HepG2 (cell line): ENCODE measurements at regions not wholly inside any gene's neighbourhood (a gene's known extent, or its start where the extent isn't known, plus 50 kb on each side); places are given as distances from the start of the nearest gene placed in this dataset.

Source experiments
- ATAC-seq: fragments of 200-7000 bp; cut with Tn5 transposase; 3 replicates; pipeline ENCODE4 v1.9.1; 2020; ENCODE audit warnings: mild to moderate bottlenecking, moderate library complexity
- BruUV-seq: library from RNA; stranded (reverse); fragments of 400-500 nt; replicated peaks from 2 replicates; lab custom pipeline; 2021; lab: Mats Ljungman, UMichigan
- CTCF ChIA-PET: fragments of 300-600 bp; formaldehyde crosslinking; extraction: SDS; loops from one replicate; lab custom pipeline; 2021; ENCODE audit warnings: low total read pairs, inconsistent platforms, low intra/inter-chr PET ratio; lab: Yijun Ruan, JAX
- POLR2A ChIA-PET: fragments of 350-600 bp; sonication (Branson Sonifier 250); formaldehyde crosslinking; loops from one replicate; lab custom pipeline; 2020; ENCODE audit warnings: antibody characterized with exemption, inconsistent platforms; lab: Yijun Ruan, JAX
- DNase-seq: peaks from one replicate; pipeline ENCODE4 v3.0.0-alpha.2; 2015; ENCODE audit warnings: low spot score
- FAIRE-seq: peaks from 3 replicates; lab custom pipeline; 2011; peaks lifted over from hg19 to GRCh38; lab: Jason Lieb, UNC
- H2AFZ ChIP-seq: one replicate; pipeline ENCODE4 v1.6.1; 2011; ENCODE audit warnings: low read length, inconsistent platforms
- H3K27ac ChIP-seq: fragments of 300-600 bp; 3 replicates; pipeline ENCODE4 v1.8.0; 2011; ENCODE audit warnings: mixed run types, mild to moderate bottlenecking, mixed read lengths, low read length, inconsistent platforms; ENCODE audit not compliant: insufficient read depth; ENCODE audit errors: extremely low read length
- H3K27me3 ChIP-seq, 2 experiments: fragments of 200-600 bp in 1 of 2; 2 replicates in 1 of 2; 3 replicates in 1 of 2; pipeline versions ENCODE4 v1.6.0 to v1.8.0; 2011; ENCODE audit warnings: low read length in 2 of 2, mild to moderate bottlenecking in 2 of 2, moderate library complexity in 2 of 2, inconsistent platforms in 1 of 2; ENCODE audit not compliant: insufficient read depth in 2 of 2, control insufficient read depth in 1 of 2
- H3K36me3 ChIP-seq, 2 experiments: fragments of 200-600 bp in 1 of 2; replicated peaks in 1 of 2; 2 replicates in 1 of 2; 3 replicates in 1 of 2; pipeline versions ENCODE4 v1.5.1 to v1.8.0; 2011; ENCODE audit warnings: low read length in 2 of 2, inconsistent platforms in 1 of 2; ENCODE audit not compliant: insufficient read depth in 2 of 2, control insufficient read depth in 1 of 2
- H3K4me1 ChIP-seq: 2 replicates; pipeline ENCODE4 v1.5.1; 2012; ENCODE audit warnings: low read length, inconsistent platforms; ENCODE audit not compliant: insufficient read depth
- H3K4me2 ChIP-seq: 2 replicates; pipeline ENCODE4 v1.6.0; 2011; ENCODE audit warnings: low read depth, low read length, inconsistent platforms
- H3K4me3 ChIP-seq, 3 experiments: fragments of 200-600 bp in 1 of 3; sonication (generic), shearing (Covaris generic) in 1 of 3; replicated peaks in 1 of 3; 2 replicates each; pipeline ENCODE4 v1.5.1; 2011 to 2016; ENCODE audit warnings: low read length in 3 of 3, inconsistent platforms in 2 of 3, low read depth in 2 of 3, mild to moderate bottlenecking in 2 of 3, control low read depth in 1 of 3, mixed read lengths in 1 of 3; ENCODE audit not compliant: insufficient read depth in 1 of 3
- H3K79me2 ChIP-seq: one replicate; pipeline ENCODE4 v1.6.1; 2011; ENCODE audit warnings: low read length, inconsistent platforms; ENCODE audit not compliant: insufficient read depth
- H3K9ac ChIP-seq: 2 replicates; pipeline ENCODE4 v1.6.0; 2011; ENCODE audit warnings: mild to moderate bottlenecking, low read depth, low read length, inconsistent platforms; ENCODE audit not compliant: insufficient read depth
- H3K9me3 ChIP-seq: 2 replicates; pipeline ENCODE4 v1.5.1; 2012; ENCODE audit warnings: mild to moderate bottlenecking, low read length
- H4K20me1 ChIP-seq: 2 replicates; pipeline ENCODE4 v1.6.0; 2011; ENCODE audit warnings: inconsistent platforms, mild to moderate bottlenecking, low read length, moderate library complexity; ENCODE audit not compliant: insufficient read depth
- CEBPB ChIP-seq: IDR thresholded peaks from 2 replicates; pipeline ENCODE4 v1.6.1; 2011; ENCODE audit warnings: low read depth, low read length, improper control_type of control experiment, borderline replicate concordance
- CREB3 ChIP-seq: sonication (generic); formaldehyde crosslinking; IDR thresholded peaks from 2 replicates; pipeline ENCODE4 v1.5.0; 2020; ENCODE audit warnings: missing genetic modification reagents
- E2F1 ChIP-seq: sonication (generic); formaldehyde crosslinking; IDR thresholded peaks from 2 replicates; pipeline ENCODE4 v1.5.0; 2020; ENCODE audit warnings: missing genetic modification reagents
- FOXK1 ChIP-seq: sonication (generic); formaldehyde crosslinking; IDR thresholded peaks from 2 replicates; pipeline ENCODE4 v1.4.0; 2020; ENCODE audit warnings: low read depth, missing genetic modification reagents, borderline replicate concordance
- FOXK2 ChIP-seq: fragments of 450-650 bp; IDR thresholded peaks from 2 replicates; pipeline ENCODE4 v1.6.1; 2016
- GMEB1 ChIP-seq: sonication (generic); formaldehyde crosslinking; IDR thresholded peaks from 2 replicates; pipeline ENCODE4 v1.5.1; 2020; ENCODE audit warnings: missing genetic modification reagents, mild to moderate bottlenecking, borderline replicate concordance
- HDAC2 ChIP-seq: sonication (generic); formaldehyde crosslinking; IDR thresholded peaks from 2 replicates; pipeline ENCODE4 v1.4.0; 2020; ENCODE audit warnings: missing genetic modification reagents
- POGZ ChIP-seq: sonication (generic); formaldehyde crosslinking; IDR thresholded peaks from 2 replicates; pipeline ENCODE4 v1.4.0; 2020; ENCODE audit warnings: mild to moderate bottlenecking, missing genetic modification reagents
- POLR2AphosphoS5 ChIP-seq: IDR thresholded peaks from 2 replicates; pipeline ENCODE4 v1.6.1; 2012; ENCODE audit warnings: low read depth, low read length
- POLR2G ChIP-seq: fragments of 200-400 bp; formaldehyde crosslinking; IDR thresholded peaks from 2 replicates; pipeline ENCODE4 v1.6.1; 2018; ENCODE audit warnings: mild to moderate bottlenecking, low read depth, low read length, moderate library complexity
- PTBP1 ChIP-seq: fragments of 200-400 bp; formaldehyde crosslinking; IDR thresholded peaks from 2 replicates; pipeline ENCODE4 v1.6.1; 2018; ENCODE audit warnings: low read length, low read depth; ENCODE audit not compliant: poor library complexity, severe bottlenecking
- SIN3B ChIP-seq: fragments of 150-350 bp; IDR thresholded peaks from 2 replicates; pipeline ENCODE4 v1.6.1; 2014; ENCODE audit warnings: low read length
- UBTF ChIP-seq: sonication (generic); formaldehyde crosslinking; IDR thresholded peaks from 2 replicates; pipeline ENCODE4 v1.4.0; 2020; ENCODE audit warnings: mild to moderate bottlenecking, missing genetic modification reagents
- YEATS4 ChIP-seq: sonication (generic); formaldehyde crosslinking; IDR thresholded peaks from 2 replicates; pipeline ENCODE4 v1.4.0; 2020; ENCODE audit warnings: missing genetic modification reagents, borderline replicate concordance
- ZNF224 ChIP-seq: sonication (generic); formaldehyde crosslinking; IDR thresholded peaks from 2 replicates; pipeline ENCODE4 v1.5.0; 2020; ENCODE audit warnings: mild to moderate bottlenecking, missing genetic modification reagents
- WGBS: methylation state at CpG from one replicate; pipeline ENCODE4 v1.1.6; 2017; ENCODE audit warnings: low lambda C conversion rate; 5-methylcytosine and 5-hydroxymethylcytosine counted together
- in situ Hi-C: cut with HindIII; loops from 2 replicates; pipeline ENCODE4 v1.10.0; 2017; ENCODE audit warnings: low pct_unique_long_range_greater_than_20kb; ENCODE audit not compliant: extremely low pct_ligation_motif_present
- intact Hi-C: fragments of 100-400 bp; cut with micrococcal nuclease; formaldehyde crosslinking; loops from one replicate; pipeline ENCODE4 v1.10.0; 2022; ENCODE audit not compliant: unreplicated experiment

GRCh38 chr13:107992542-107992941 is 222.8 kb downstream of the LIG4 start:
- Histone ChIP-seq H3K27me3 (no peaks in the 10 kb centered on the region), H4K20me1 (no peaks in the 10 kb centered on the region), H3K9ac (no peak overlapping the region), H3K4me2 (no peak overlapping the region), H3K79me2 (no peaks in the 10 kb centered on the region), H3K4me1 (no peaks in the 10 kb centered on the region), H3K4me3 (no peak overlapping the region), H3K27ac (no peak overlapping the region), H3K9me3 (peaks cover 75% of the 10 kb centered on the region), H3K36me3 (no peaks in the 10 kb centered on the region), H2AFZ (no peak overlapping the region)
- FAIRE-seq (no peak), ATAC-seq (no peak), DNase-seq (no peak)
- TF ChIP-seq GMEB1 = no peak
- TF ChIP-seq FOXK1 (CRISPR knock-in tag) = no peak
- TF ChIP-seq YEATS4 (CRISPR knock-in tag) = no peak
- no peak for TF ChIP-seq FOXK2
- TF ChIP-seq PTBP1 = no peak
- TF ChIP-seq ZNF224 = no peak
- intact Hi-C loops = no loop called here
- CTCF ChIA-PET = no interaction called here
- POLR2A ChIA-PET = no interaction called here
- 0% methylated on average over 2 of the region's 2 CpGs for WGBS
- in situ Hi-C loops = no loop called here
- BruUV-seq = no TSS peak

- Histone ChIP-seq H3K4me3 (no peak overlapping the region), H3K4me1 (no peaks in the 10 kb centered on the region), H4K20me1 (no peaks in the 10 kb centered on the region), H3K9ac (no peak overlapping the region), H3K79me2 (no peaks in the 10 kb centered on the region), H3K27ac (no peak overlapping the region), H3K9me3 (peaks cover 55% of the 10 kb centered on the region), H3K4me2 (no peak overlapping the region), H2AFZ (no peak overlapping the region), H3K27me3 (no peaks in the 10 kb centered on the region), H3K36me3 (no peaks in the 10 kb centered on the region)
- DNase-seq (no peak), ATAC-seq (no peak), FAIRE-seq (no peak)
- no TSS peak for BruUV-seq
- 9% methylated on average over 4 of the region's 4 CpGs for WGBS
- POLR2A ChIA-PET = no interaction called here
- intact Hi-C loops = no loop called here
- in situ Hi-C loops = no loop called here
- CTCF ChIA-PET = no interaction called here
- no peak for TF ChIP-seq E2F1
- no peak for TF ChIP-seq POGZ (CRISPR knock-in tag)
- no peak for TF ChIP-seq POLR2G
- TF ChIP-seq HDAC2 (CRISPR knock-in tag) = no peak
- TF ChIP-seq CREB3 (CRISPR knock-in tag) = no peak
- TF ChIP-seq POLR2AphosphoS5 = no peak
- no peak for TF ChIP-seq CEBPB
- TF ChIP-seq UBTF = no peak
- no peak for TF ChIP-seq SIN3B
These were observed 238.2 kb downstream of the LIG4 start for GRCh38 chr13:107977071-107977574.
